Middle frontal gyrus (tissue), 1 donor: ENCODE measurements at regions not wholly inside any gene's neighbourhood (a gene's known extent, or its start where the extent isn't known, plus 50 kb on each side); places are given as distances from the start of the nearest gene placed in this dataset.
"Not testable (repeated sequence)": the region's sequence is repeated elsewhere in the genome, so short reads cannot be mapped to it uniquely, and the experiment has no call there.

Source experiments
- DNase-seq: peaks from one replicate; pipeline ENCODE4 v3.0.0-alpha.2; 2015; ENCODE audit warnings: low spot score; ENCODE audit errors: extremely low spot score

- DNase-seq, result not testable (repeated sequence)
These were observed 133.1 kb downstream of the CENPC start for GRCh38 chr4:67412153-67412712.

- no peak for DNase-seq
These were observed 142.0 kb downstream of the CENPC start for GRCh38 chr4:67403342-67403741.

GRCh38 chr4:67401902-67402301, 143.4 kb downstream of the CENPC start:
- DNase-seq, result no peak

GRCh38 chr4:67397931-67398330, 147.4 kb downstream of the CENPC start:
- no peak for DNase-seq

- no peak for DNase-seq
These were observed 148.3 kb downstream of the CENPC start for GRCh38 chr4:67397031-67397430.

DNA sequence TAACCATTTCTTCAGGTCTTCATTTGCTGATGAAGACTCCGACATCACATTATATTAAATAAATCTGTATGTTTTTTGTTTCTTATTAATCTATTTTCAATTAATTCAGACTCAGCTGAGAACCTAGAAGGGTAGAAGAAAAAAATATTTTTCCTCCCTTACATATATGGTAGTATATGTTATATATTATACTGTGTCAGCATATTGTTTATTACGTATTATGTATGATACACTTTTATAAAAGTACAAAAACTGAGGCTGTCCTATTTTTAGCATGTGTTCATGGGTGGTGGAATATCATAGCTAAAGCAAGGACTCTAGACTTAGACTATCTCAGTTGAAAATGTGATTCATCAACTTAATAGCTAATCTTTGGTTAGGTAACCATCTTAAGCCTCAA, 149.3 kb downstream of the CENPC start:
- DNase-seq, result no peak

- no peak for DNase-seq
These were observed 150.4 kb downstream of the CENPC start for GRCh38 chr4:67394879-67395278.

DNA sequence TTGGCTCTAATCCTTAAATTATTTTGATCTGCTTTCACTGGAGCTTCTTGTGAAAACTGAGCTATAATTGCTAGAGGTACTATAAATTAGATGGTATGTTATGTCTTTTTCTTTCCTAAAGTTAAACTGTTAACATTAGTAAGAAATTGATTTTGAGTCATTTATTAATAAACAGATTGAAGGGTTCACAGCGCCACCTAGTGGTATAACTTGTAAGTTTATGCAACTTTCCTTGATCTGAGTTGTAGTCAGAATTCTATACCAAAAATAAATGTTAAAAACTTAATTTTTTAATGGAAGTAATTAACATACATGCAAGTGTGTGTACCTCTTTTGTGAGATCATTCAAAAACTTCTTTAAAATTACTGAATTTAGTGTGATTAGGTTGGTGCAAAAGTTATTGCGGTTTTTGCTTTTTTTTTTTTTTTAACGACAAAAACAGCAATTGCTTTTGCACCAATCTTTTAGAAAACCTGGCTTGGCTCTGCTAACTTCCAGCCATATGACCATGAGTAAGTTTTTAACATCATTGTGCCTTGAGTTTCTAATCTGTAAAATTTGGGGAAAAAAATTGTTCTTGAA, 151.5 kb downstream of the CENPC start:
- DNase-seq, result peak; percentile 42

DNA sequence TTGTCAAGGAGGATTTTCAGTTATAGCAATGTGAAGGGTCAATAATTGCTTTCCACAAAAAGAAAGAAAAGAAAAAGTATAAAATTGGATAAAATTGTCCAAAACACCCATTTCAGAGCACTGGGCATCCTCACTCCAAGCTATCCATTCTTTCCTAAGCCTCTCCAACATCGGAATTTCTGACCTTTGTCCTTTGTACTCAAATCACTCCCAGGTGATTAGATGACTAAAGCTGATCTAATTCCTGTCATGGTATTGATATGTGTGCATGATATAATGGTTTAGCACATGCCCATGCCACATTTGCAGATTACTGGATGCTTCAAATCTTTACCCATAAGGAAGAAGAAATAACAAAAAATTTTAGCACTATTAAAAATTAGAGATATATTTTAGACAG, 152.3 kb downstream of the CENPC start:
- DNase-seq, result no peak

DNA sequence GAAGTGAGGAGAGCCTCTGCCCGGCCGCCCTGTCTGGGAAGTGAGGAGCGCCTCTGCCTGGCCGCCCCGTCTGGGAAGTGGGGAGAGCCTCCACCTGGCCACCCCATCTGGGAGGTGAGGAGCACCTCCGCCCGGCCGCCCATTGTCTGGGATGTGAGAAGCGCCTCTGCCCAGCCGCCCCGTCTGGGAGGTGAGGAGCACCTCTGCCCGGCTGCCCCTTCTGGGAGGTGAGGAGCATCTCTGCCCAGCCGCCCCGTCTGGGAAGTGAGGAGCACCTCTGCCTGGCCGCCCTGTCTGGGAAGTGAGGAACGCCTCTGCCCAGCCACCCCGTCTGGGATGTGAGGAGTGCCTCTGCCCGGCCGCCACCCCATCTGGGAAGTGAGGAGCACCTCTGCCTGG, 163.9 kb downstream of the CENPC start:
- DNase-seq, result not testable (repeated sequence)

DNA sequence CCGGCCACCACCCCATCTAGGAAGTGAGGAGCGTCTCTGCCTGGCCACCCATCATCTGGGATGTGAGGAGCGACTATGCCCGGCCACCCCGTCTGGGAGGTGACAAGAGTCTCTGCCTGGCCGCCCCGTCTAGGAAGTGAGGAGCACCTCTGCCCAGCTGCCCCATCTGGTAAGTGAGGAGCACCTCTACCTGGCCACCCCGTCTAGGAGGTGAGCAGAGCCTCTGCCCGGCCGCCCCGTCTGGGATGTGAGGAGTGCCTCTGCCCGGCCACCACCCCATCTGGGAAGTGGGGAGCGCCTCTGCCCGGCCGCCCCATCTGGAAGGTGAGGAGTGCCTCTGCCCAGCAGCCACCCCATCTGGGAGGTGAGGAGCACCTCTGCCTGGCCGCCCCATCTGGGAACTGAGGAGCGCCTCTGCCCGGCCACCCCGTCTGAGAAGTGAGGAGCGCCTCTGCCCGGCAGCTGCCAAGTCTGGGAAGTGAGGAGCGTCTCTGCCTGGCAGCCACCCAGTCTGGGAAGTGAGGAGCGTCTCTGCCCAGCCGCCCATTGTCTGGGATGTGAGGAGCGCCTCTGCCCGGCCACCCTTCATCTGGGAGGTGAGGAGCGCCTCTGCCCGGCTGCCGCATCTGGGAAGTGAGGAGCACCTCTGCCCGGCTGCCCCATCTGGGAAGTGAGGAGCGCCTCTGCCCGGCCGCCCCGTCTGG, 164.4 kb downstream of the CENPC start:
- DNase-seq, result not testable (repeated sequence)

DNA sequence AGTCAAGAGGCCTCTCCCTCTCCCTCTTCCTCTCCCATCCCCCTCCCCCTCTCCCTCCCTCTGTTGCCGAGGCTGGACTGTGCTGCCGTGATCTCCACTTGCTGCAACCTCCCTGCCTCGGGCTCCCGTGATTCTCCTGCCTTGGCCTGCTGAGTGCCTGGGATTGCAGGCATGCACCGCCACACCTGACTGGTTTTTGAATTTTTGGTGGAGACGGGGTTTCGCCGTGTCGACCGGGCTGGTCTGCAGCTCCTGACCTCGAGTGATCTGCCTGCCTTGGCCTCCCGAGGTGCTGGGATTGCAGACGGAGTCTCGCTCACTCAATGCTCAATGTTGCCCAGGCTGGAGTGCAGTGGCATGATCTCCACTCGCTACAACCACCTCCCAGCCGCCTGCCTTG, 165.1 kb downstream of the CENPC start:
- no peak for DNase-seq

DNA sequence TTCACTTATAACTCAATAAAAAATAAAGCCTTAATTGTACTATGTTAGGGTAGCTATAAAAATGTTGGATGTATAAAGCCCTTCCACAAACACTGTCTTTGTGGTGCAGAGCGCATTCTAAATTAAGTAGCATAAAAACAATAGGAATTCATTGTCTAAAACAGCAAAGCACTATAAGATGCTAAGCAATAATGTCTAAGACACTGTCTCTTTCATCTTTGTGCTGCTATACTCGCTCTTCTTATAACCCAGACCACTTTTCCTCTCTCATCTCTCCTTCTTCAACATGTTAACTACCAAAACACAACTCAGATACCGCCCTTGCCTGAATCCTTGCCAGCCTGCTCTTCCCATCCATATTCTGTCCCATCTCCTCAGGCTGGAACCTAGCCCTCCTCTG, 170.0 kb downstream of the CENPC start:
- DNase-seq, result no peak

GRCh38 chr4:67371615-67372014, 173.7 kb downstream of the CENPC start:
- no peak for DNase-seq

GRCh38 chr4:67366311-67366861, 178.9 kb downstream of the CENPC start:
- DNase-seq, result no peak

- no peak for DNase-seq
These were observed 179.6 kb downstream of the CENPC start for GRCh38 chr4:67365661-67366245.

- DNase-seq, result no peak
These were observed 189.5 kb downstream of the CENPC start for GRCh38 chr4:67355806-67356205.

GRCh38 chr4:67346654-67347053, 198.6 kb downstream of the CENPC start:
- DNase-seq, result no peak

- DNase-seq, result no peak
These were observed 200.5 kb downstream of the CENPC start for GRCh38 chr4:67344594-67345380.

GRCh38 chr4:67343199-67343598, 202.1 kb downstream of the CENPC start:
- DNase-seq, result no peak

DNA sequence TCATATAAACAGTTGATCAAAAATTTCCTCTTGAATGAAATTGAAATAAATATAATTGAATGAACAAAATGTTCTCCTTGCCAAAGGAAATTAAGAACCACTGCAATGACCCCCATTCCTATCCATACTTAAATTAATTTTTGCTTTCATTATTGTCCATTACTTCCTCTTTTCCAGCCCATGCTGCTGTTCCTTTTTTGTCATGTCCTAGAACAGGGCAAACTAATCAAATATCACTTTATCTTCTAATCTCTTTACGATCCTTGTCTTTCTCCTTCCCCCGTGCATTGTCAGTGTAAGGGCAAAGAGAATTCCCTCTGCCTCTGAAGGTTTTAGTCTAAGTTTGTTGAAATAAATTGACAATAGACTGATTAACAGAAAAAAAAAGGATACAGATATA, 203.0 kb downstream of the CENPC start:
- DNase-seq, result no peak

DNA sequence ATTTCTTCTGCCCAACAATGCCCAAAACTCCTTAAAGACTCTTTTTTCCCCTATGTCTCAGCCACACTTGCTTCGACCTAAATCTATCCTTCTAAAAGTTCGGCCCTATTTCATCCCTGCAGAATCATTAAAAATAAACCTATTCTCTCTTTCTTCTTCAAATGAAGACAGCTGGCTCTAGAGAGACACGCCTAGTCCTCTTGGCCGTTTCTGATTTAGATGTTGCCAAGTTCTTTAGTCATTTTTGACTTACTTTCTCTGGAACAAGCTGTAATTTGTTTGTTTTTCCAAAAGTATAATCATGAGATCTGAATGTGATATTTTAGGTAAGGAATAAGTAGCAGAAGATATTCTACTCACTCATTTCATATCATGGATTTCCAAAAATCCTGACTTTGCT, 211.6 kb downstream of the CENPC start:
- no peak for DNase-seq
